H9 (cell line): ENCODE measurements at regions not wholly inside any gene's neighbourhood (a gene's known extent, or its start where the extent isn't known, plus 50 kb on each side); places are given as distances from the start of the nearest gene placed in this dataset.

Experiments used
- DNase-seq: peaks from one replicate; pipeline ENCODE4 v3.0.0-alpha.2; 2017
- H2AFZ ChIP-seq: one replicate; pipeline ENCODE4 v1.6.1; 2013; ENCODE audit warnings: mild to moderate bottlenecking, low read length, control low read depth, moderate library complexity
- H2AK5ac ChIP-seq: 2 replicates; pipeline ENCODE4 v1.6.1; 2013; ENCODE audit warnings: low read length, control low read depth, mixed read lengths; ENCODE audit not compliant: insufficient read length
- H2BK120ac ChIP-seq: one replicate; pipeline ENCODE4 v1.6.1; 2013; ENCODE audit warnings: low read depth, mild to moderate bottlenecking, low read length, control low read depth, inconsistent platforms; ENCODE audit not compliant: poor library complexity, severe bottlenecking
- H2BK12ac ChIP-seq: 2 replicates; pipeline ENCODE4 v1.6.1; 2013; ENCODE audit warnings: low read length, control low read depth, mixed read lengths, low read depth; ENCODE audit not compliant: insufficient read length
- H2BK15ac ChIP-seq: 2 replicates; pipeline ENCODE4 v1.6.1; 2013; ENCODE audit warnings: low read depth, low read length, control low read depth
- H2BK20ac ChIP-seq: one replicate; pipeline ENCODE4 v1.6.1; 2013; ENCODE audit warnings: low read depth, mild to moderate bottlenecking, low read length, control low read depth, inconsistent platforms; ENCODE audit not compliant: poor library complexity, severe bottlenecking
- H2BK5ac ChIP-seq: 2 replicates; pipeline ENCODE4 v1.6.1; 2013; ENCODE audit warnings: low read length, control low read depth, mixed read lengths; ENCODE audit not compliant: insufficient read length
- H3K14ac ChIP-seq: 2 replicates; pipeline ENCODE4 v1.6.1; 2013; ENCODE audit warnings: low read length, control low read depth; ENCODE audit not compliant: insufficient read depth
- H3K18ac ChIP-seq: 2 replicates; pipeline ENCODE4 v1.6.1; 2013; ENCODE audit warnings: low read depth, mild to moderate bottlenecking, mixed read lengths, low read length, control low read depth; ENCODE audit not compliant: insufficient read length
- H3K23ac ChIP-seq: 2 replicates; pipeline ENCODE4 v1.6.1; 2013; ENCODE audit warnings: low read length, control low read depth, mixed read lengths, low read depth; ENCODE audit not compliant: insufficient read length
- H3K23me2 ChIP-seq: 2 replicates; pipeline ENCODE4 v1.6.1; 2013; ENCODE audit warnings: low read depth, mild to moderate bottlenecking, mixed read lengths, low read length, control low read depth; ENCODE audit not compliant: insufficient read length, poor library complexity, severe bottlenecking
- H3K27ac ChIP-seq: 2 replicates; pipeline ENCODE4 v1.5.1; 2013; ENCODE audit warnings: low read length, control low read depth, mixed read lengths, low read depth; ENCODE audit not compliant: insufficient read length
- H3K27me3 ChIP-seq: 2 replicates; pipeline ENCODE4 v1.6.1; 2013; ENCODE audit warnings: low read length, control low read depth, inconsistent platforms; ENCODE audit not compliant: insufficient read depth
- H3K4ac ChIP-seq: 2 replicates; pipeline ENCODE4 v1.6.1; 2013; ENCODE audit warnings: low read depth, mild to moderate bottlenecking, control low read depth, inconsistent platforms, low read length, moderate library complexity
- H3K4me1 ChIP-seq: 2 replicates; pipeline ENCODE4 v1.6.1; 2013; ENCODE audit warnings: low read length, control low read depth, inconsistent platforms; ENCODE audit not compliant: insufficient read depth
- H3K4me2 ChIP-seq: 2 replicates; pipeline ENCODE4 v1.6.1; 2013; ENCODE audit warnings: low read length, control low read depth, mixed read lengths; ENCODE audit not compliant: insufficient read length, insufficient read depth
- H3K56ac ChIP-seq: 2 replicates; pipeline ENCODE4 v1.6.1; 2013; ENCODE audit warnings: low read depth, mild to moderate bottlenecking, mixed read lengths, low read length, control low read depth; ENCODE audit not compliant: insufficient read length
- H3K79me1 ChIP-seq: 2 replicates; pipeline ENCODE4 v1.6.1; 2013; ENCODE audit warnings: low read depth, mild to moderate bottlenecking, moderate library complexity, low read length, control low read depth, inconsistent platforms; ENCODE audit not compliant: insufficient read depth, poor library complexity, severe bottlenecking
- H3K79me2 ChIP-seq: 2 replicates; pipeline ENCODE4 v1.6.1; 2013; ENCODE audit warnings: low read length, control low read depth, inconsistent platforms; ENCODE audit not compliant: insufficient read depth
- H3K9ac ChIP-seq: 2 replicates; pipeline ENCODE4 v1.6.1; 2013; ENCODE audit warnings: low read length, control low read depth, mixed read lengths; ENCODE audit not compliant: insufficient read length; ENCODE audit errors: extremely low read depth
- H3K9me3 ChIP-seq: one replicate; pipeline ENCODE4 v1.6.1; 2013; ENCODE audit warnings: low read depth, low read length, inconsistent platforms; ENCODE audit not compliant: control insufficient read depth
- H3T11ph ChIP-seq: one replicate; pipeline ENCODE4 v1.6.1; 2013; ENCODE audit warnings: mild to moderate bottlenecking, low read length, control low read depth, inconsistent platforms
- H4K20me1 ChIP-seq: one replicate; pipeline ENCODE4 v1.6.1; 2013; ENCODE audit not compliant: control insufficient read depth, insufficient read length, insufficient read depth
- H4K5ac ChIP-seq: 2 replicates; pipeline ENCODE4 v1.6.1; 2013; ENCODE audit warnings: low read depth, mild to moderate bottlenecking, mixed read lengths, low read length, control low read depth; ENCODE audit not compliant: insufficient read length
- H4K8ac ChIP-seq: replicated peaks from 2 replicates; pipeline ENCODE4 v1.6.1; 2013; ENCODE audit warnings: low read length, control low read depth, mixed read lengths, low read depth; ENCODE audit not compliant: insufficient read length
- H4K91ac ChIP-seq: 2 replicates; pipeline ENCODE4 v1.6.1; 2013; ENCODE audit warnings: low read depth, mild to moderate bottlenecking, moderate library complexity, mixed read lengths, low read length, control low read depth; ENCODE audit not compliant: insufficient read length
- H3K27ac Mint-ChIP-seq, 3 experiments: 2 replicates in 2 of 3; 3 replicates in 1 of 3; pipeline ENCODE4 v1.8.0; 2020 to 2021; ENCODE audit warnings: mixed read lengths in 3 of 3, mild to moderate bottlenecking in 1 of 3, moderate library complexity in 1 of 3
- H3K27me3 Mint-ChIP-seq: 2 replicates; pipeline ENCODE4 v1.8.0; 2021; ENCODE audit warnings: low read depth, mild to moderate bottlenecking, moderate library complexity, mixed read lengths
- H3K36me3 Mint-ChIP-seq, 3 experiments: 2 replicates in 2 of 3; 3 replicates in 1 of 3; pipeline ENCODE4 v1.8.0; 2020 to 2021; ENCODE audit warnings: low read depth in 3 of 3, mixed read lengths in 3 of 3; ENCODE audit not compliant: insufficient read depth in 1 of 3
- H3K4me1 Mint-ChIP-seq, 2 experiments: 2 replicates each; pipeline ENCODE4 v1.8.0; 2020; ENCODE audit warnings: mixed read lengths in 2 of 2
- H3K4me3 Mint-ChIP-seq, 2 experiments: 2 replicates in 1 of 2; 3 replicates in 1 of 2; pipeline ENCODE4 v1.8.0; 2020 to 2021; ENCODE audit warnings: mild to moderate bottlenecking in 2 of 2, mixed read lengths in 2 of 2, moderate library complexity in 1 of 2
- H3K9me3 Mint-ChIP-seq, 2 experiments: 2 replicates in 1 of 2; 3 replicates in 1 of 2; pipeline ENCODE4 v1.8.0; 2020; ENCODE audit warnings: mild to moderate bottlenecking in 2 of 2, mixed read lengths in 2 of 2, moderate library complexity in 1 of 2
- WGBS: extraction: QIAGEN DNeasy Blood & Tissue Kit; methylation state at CpG from one replicate; pipeline ENCODE4 v1.1.7; 2013; ENCODE audit warnings: missing lambda C conversion rate, low lambda C conversion rate, mixed read lengths; ENCODE audit not compliant: insufficient read length; ENCODE audit errors: extremely low coverage; 5-methylcytosine and 5-hydroxymethylcytosine counted together
- TF ChIP-seq, protein P1 (sequence below): fragments of 200-600 bp; sonication (generic); conservative IDR thresholded peaks from 3 replicates; pipeline ENCODE4 v1.8.0; 2021; ENCODE audit warnings: antibody characterized with exemption, mild to moderate bottlenecking

DNA sequence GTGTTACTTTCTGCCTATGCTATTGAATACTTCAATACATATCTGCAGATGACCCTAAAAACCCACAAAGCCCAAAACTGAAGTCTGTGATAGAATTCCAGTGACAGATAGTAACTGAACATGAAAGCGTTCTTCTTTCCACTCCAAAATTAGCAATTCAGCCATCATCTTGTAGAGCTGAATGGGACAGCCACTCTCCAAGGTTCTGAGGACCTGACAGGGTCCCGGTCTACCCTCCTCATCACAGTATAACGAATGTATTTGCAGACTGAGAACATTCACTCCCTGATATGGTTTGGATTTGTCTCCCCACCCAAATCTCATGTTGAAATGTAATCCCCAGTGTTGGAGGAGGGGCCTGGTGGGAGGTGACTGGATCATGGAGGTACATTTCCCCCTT lies 189.5 kb downstream of the MTCL1 start:
- Histone ChIP-seq H3K18ac (no peak overlapping the region), H3K79me1 (no peaks in the 10 kb centered on the region), H3K9me3 (no peaks in the 10 kb centered on the region), H2BK12ac (no peak overlapping the region), H3K27ac (no peak overlapping the region), H3K4ac (no peak overlapping the region), H2AFZ (no peak overlapping the region), H3K56ac (no peak overlapping the region), H2BK20ac (no peak overlapping the region), H3K79me2 (no peaks in the 10 kb centered on the region), H4K8ac (no peak overlapping the region), H3K14ac (no peak overlapping the region), H2AK5ac (no peak overlapping the region), H2BK5ac (no peak overlapping the region), H3T11ph (no peak overlapping the region), H3K27me3 (no peaks in the 10 kb centered on the region), H4K91ac (no peak overlapping the region), H3K9ac (no peak overlapping the region), H3K4me2 (no peak overlapping the region), H3K23ac (no peak overlapping the region), H3K23me2 (no peaks in the 10 kb centered on the region), H4K20me1 (no peaks in the 10 kb centered on the region), H2BK15ac (no peak overlapping the region), H4K5ac (no peak overlapping the region), H3K4me1 (peaks cover 3% of the 10 kb centered on the region; the same call in 1 of the 2 replicates), H2BK120ac (no peak overlapping the region)
- Mint-ChIP-seq H3K9me3 (peaks cover 7 to 8% of the 10 kb centered on the region in 2 experiments; a peak in 4 of 5 replicates), H3K4me1 (peaks cover 10% of the 10 kb centered on the region in 2 experiments), H3K4me3 (no peak overlapping the region), H3K27me3 (no peaks in the 10 kb centered on the region), H3K27ac (no peak overlapping the region), H3K36me3 (peaks cover 4 to 9% (median 5%) of the 10 kb centered on the region in 3 experiments; a peak in 5 of 7 replicates)
- no CpG with 5 or more reads among the region's 3 CpGs for WGBS
- no peak for DNase-seq
- TF ChIP-seq, protein P1, sequence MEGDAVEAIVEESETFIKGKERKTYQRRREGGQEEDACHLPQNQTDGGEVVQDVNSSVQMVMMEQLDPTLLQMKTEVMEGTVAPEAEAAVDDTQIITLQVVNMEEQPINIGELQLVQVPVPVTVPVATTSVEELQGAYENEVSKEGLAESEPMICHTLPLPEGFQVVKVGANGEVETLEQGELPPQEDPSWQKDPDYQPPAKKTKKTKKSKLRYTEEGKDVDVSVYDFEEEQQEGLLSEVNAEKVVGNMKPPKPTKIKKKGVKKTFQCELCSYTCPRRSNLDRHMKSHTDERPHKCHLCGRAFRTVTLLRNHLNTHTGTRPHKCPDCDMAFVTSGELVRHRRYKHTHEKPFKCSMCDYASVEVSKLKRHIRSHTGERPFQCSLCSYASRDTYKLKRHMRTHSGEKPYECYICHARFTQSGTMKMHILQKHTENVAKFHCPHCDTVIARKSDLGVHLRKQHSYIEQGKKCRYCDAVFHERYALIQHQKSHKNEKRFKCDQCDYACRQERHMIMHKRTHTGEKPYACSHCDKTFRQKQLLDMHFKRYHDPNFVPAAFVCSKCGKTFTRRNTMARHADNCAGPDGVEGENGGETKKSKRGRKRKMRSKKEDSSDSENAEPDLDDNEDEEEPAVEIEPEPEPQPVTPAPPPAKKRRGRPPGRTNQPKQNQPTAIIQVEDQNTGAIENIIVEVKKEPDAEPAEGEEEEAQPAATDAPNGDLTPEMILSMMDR = no peak
